ENCODE measurements at regions not wholly inside any gene's neighbourhood (a gene's known extent, or its start where the extent isn't known, plus 50 kb on each side); places are given as distances from the start of the nearest gene placed in this dataset.

GRCh38 chr17:34793231-34793908 is 167.9 kb downstream of the CCT6B start:
- Histone ChIP-seq H3F3A (ENCODE audit: insufficient read depth, low read length, poor library complexity, severe bottlenecking) (no peaks in the 10 kb centered on the region), H3K27ac (ENCODE audit: low read length) (no peak overlapping the region), H2AFZ (ENCODE audit: low read depth, low read length) (no peak overlapping the region), H3K4me3 (ENCODE audit: low read length) (no peak overlapping the region), H3K9me3 (ENCODE audit: low read length) (no peaks in the 10 kb centered on the region), H3K9ac (ENCODE audit: low read length) (no peak overlapping the region), H3K4me2 (ENCODE audit: low read length) (no peak overlapping the region), H4K20me1 (ENCODE audit: insufficient read depth) (no peaks in the 10 kb centered on the region), H3K36me3 (ENCODE audit: insufficient read depth, low read length) (no peaks in the 10 kb centered on the region), H3K79me2 (replicated peaks; ENCODE audit: insufficient read depth, low read length) (no peaks in the 10 kb centered on the region), H3K27me3 (ENCODE audit: insufficient read depth, low read depth, low read length) (peaks cover 16% of the 10 kb centered on the region), H3K9me2 (ENCODE audit: insufficient read depth, low read length) (no peaks in the 10 kb centered on the region)
- TF ChIP-seq TAF1 (IDR thresholded peaks at IDR 0.05; ENCODE audit: low read depth) (no peak), SMC3 (conservative IDR thresholded peaks at IDR 0.05; ENCODE audit: poor library complexity) (no peak), MXI1 (conservative IDR thresholded peaks at IDR 0.05; ENCODE audit: poor library complexity, severe bottlenecking) (no peak), EP300 (conservative IDR thresholded peaks at IDR 0.05; ENCODE audit: poor library complexity, severe bottlenecking) (no peak), REST (IDR thresholded peaks at IDR 0.05; ENCODE audit: borderline replicate concordance) (no peak), CTCF (IDR thresholded peaks at IDR 0.05; ENCODE audit: poor library complexity, severe bottlenecking) (no peak), RAD21 (conservative IDR thresholded peaks at IDR 0.05) (no peak), POLR2AphosphoS5 (IDR thresholded peaks at IDR 0.05) (no peak), EZH2 (IDR thresholded peaks at IDR 0.05; ENCODE audit: borderline replicate concordance, insufficient read depth, low read length, poor library complexity, severe bottlenecking) (no peak)

- Histone ChIP-seq H2AFZ (ENCODE audit: low read depth, low read length) (no peak overlapping the region), H3K9ac (ENCODE audit: low read length) (no peak overlapping the region), H3F3A (ENCODE audit: insufficient read depth, low read length, poor library complexity, severe bottlenecking) (no peaks in the 10 kb centered on the region), H4K20me1 (ENCODE audit: insufficient read depth) (no peaks in the 10 kb centered on the region), H3K27ac (ENCODE audit: low read length) (no peak overlapping the region), H3K27me3 (ENCODE audit: insufficient read depth, low read depth, low read length) (peaks cover 4% of the 10 kb centered on the region), H3K9me3 (ENCODE audit: low read length) (no peaks in the 10 kb centered on the region), H3K4me2 (ENCODE audit: low read length) (no peak overlapping the region), H3K9me2 (ENCODE audit: insufficient read depth, low read length) (no peaks in the 10 kb centered on the region), H3K4me3 (ENCODE audit: low read length) (no peak overlapping the region), H3K79me2 (replicated peaks; ENCODE audit: insufficient read depth, low read length) (no peaks in the 10 kb centered on the region), H3K36me3 (ENCODE audit: insufficient read depth, low read length) (no peaks in the 10 kb centered on the region)
- TF ChIP-seq REST (IDR thresholded peaks at IDR 0.05; ENCODE audit: borderline replicate concordance): no peak
- TF ChIP-seq CTCF (IDR thresholded peaks at IDR 0.05; ENCODE audit: poor library complexity, severe bottlenecking): no peak
- no peak for TF ChIP-seq RAD21 (conservative IDR thresholded peaks at IDR 0.05)
- TF ChIP-seq TAF1 (IDR thresholded peaks at IDR 0.05; ENCODE audit: low read depth): no peak
- no peak for TF ChIP-seq MXI1 (conservative IDR thresholded peaks at IDR 0.05; ENCODE audit: poor library complexity, severe bottlenecking)
- no peak for TF ChIP-seq EP300 (conservative IDR thresholded peaks at IDR 0.05; ENCODE audit: poor library complexity, severe bottlenecking)
- TF ChIP-seq EZH2 (IDR thresholded peaks at IDR 0.05; ENCODE audit: borderline replicate concordance, insufficient read depth, low read length, poor library complexity, severe bottlenecking): no peak
- TF ChIP-seq POLR2AphosphoS5 (IDR thresholded peaks at IDR 0.05): no peak
- no peak for TF ChIP-seq SMC3 (conservative IDR thresholded peaks at IDR 0.05; ENCODE audit: poor library complexity)
Measured at GRCh38 chr17:34788696-34789095, 172.6 kb downstream of the CCT6B start.

All from neural cell (in vitro differentiated cells).